D721Med (cell line): ENCODE measurements at regions not wholly inside any gene's neighbourhood (a gene's known extent, or its start where the extent isn't known, plus 50 kb on each side); places are given as distances from the start of the nearest gene placed in this dataset.

Source experiments
- DNase-seq: peaks from one replicate; pipeline ENCODE4 v3.0.0; 2011; ENCODE audit warnings: low spot score; ENCODE audit not compliant: insufficient read length
- FAIRE-seq: peaks from 2 replicates; lab custom pipeline; 2011; peaks lifted over from hg19 to GRCh38; lab: Jason Lieb, UNC
- TF ChIP-seq, protein P1 (sequence below): IDR thresholded peaks from 2 replicates; pipeline ENCODE4 v1.5.1; 2012; ENCODE audit warnings: mild to moderate bottlenecking, control low read depth; ENCODE audit not compliant: insufficient read depth; ENCODE audit errors: missing control alignments

DNA sequence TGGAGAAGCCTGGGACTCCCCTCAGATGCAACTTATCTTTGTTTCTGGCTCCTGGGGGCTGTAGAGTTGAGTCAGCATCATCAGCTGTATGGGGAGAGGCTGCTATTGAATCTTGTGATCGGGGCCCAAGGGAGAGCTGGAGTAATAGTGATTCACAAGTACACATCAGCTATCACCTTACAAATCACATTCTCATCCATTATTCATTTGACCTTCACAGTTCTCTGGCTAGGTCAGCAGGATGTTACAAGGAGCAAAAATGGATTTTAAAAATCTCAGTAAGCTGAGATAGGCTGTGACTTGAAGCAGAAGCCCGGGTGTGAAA is 175.0 kb downstream of the OPA1 start:
- no peak for FAIRE-seq

DNA sequence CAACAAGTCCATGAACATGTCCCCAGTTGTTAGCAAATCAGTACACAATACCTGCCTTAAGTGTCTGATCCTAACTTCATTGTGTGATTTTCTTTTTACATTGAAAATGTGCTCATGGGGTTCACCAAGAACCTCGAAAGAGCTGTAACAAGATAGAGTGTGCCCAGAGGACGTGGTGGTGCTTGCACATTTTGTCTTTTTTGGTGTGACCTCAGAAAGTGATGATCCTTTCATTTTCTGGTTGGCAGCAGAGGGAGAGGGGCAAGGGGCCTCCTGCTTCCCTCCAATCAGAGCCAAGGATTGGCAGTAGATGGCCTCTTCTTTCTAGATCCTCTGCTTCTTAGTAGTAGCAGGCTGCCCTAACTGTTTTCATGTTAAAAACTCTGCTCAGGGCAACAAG is 176.4 kb downstream of the OPA1 start:
- no peak for DNase-seq
- TF ChIP-seq, protein P1, sequence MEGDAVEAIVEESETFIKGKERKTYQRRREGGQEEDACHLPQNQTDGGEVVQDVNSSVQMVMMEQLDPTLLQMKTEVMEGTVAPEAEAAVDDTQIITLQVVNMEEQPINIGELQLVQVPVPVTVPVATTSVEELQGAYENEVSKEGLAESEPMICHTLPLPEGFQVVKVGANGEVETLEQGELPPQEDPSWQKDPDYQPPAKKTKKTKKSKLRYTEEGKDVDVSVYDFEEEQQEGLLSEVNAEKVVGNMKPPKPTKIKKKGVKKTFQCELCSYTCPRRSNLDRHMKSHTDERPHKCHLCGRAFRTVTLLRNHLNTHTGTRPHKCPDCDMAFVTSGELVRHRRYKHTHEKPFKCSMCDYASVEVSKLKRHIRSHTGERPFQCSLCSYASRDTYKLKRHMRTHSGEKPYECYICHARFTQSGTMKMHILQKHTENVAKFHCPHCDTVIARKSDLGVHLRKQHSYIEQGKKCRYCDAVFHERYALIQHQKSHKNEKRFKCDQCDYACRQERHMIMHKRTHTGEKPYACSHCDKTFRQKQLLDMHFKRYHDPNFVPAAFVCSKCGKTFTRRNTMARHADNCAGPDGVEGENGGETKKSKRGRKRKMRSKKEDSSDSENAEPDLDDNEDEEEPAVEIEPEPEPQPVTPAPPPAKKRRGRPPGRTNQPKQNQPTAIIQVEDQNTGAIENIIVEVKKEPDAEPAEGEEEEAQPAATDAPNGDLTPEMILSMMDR, result no peak
- no peak for FAIRE-seq

More for the DNA sequence above, 175.0 kb downstream of the OPA1 start:
- DNase-seq, result no peak
- TF ChIP-seq, protein P1, result no peak

DNA sequence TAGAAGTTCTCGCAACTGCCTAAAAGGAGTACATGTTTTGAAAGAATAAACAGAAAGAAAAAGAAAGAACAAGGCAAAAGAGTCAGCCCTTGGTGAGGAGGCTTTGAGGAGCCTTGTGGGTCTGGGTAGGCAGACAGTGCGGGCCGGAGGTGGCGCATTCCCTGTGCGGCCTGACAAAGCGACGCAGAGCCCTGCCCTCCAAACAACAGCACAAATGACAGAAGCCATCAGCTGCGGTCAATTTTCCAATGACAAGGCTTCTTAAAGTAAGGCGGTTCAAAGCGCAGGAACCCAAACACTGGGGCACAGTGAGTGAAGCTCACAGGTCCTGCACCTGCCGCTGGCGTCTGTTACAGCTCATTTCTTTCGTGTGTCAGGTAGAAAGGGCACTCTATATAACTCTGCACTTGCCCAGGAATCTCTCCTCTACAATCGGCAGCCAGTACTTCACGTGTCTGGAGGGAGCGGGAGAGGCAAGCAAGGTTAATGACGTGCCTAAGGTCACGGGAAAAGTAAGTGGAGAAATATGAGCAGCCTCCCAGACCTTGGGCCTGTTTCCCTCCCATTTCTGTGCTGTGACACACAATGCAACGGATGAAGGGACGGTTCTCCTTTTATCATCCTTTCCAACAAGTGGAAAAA is 178.1 kb downstream of the OPA1 start:
- FAIRE-seq (no peak), DNase-seq (no peak)
- TF ChIP-seq, protein P1, result no peak

DNA sequence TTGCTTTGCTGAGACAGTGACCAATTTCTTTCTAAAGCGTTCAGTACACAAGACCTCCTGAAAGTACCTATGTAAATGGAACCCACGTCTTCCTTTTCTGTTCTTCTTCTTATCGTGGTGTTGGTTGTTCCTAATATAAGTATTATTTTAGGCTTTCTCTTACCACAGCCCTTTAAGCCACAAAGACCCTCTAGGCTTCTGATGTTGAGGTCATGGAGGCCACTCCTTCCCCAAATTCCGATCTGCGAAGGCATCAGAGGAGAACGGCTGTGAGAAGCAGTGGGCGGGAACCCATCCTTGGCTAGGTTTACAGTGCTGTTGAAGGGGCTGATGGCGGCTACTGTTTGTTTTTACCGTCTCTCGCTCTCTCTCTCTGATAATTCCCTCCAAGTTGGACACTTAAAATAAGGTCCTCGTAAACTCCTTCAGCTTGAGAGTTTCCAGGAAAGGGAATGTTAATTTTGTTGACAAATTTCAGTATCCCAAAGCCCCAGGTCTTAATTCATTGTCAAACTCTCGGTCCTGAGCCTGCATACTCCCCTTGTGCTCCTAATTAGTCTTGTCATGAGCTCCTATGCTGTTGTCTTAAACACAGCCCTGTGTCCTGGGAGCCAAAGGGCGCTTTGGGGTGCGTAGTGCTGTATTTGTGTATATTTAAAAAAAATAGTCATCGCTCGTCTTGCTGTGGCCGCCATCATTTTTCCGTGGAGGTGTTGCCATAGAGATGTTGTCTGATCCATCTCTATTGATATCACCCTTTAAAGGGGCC is 178.8 kb downstream of the OPA1 start:
- no peak for FAIRE-seq
- TF ChIP-seq, protein P1, result no peak
- no peak for DNase-seq

DNA sequence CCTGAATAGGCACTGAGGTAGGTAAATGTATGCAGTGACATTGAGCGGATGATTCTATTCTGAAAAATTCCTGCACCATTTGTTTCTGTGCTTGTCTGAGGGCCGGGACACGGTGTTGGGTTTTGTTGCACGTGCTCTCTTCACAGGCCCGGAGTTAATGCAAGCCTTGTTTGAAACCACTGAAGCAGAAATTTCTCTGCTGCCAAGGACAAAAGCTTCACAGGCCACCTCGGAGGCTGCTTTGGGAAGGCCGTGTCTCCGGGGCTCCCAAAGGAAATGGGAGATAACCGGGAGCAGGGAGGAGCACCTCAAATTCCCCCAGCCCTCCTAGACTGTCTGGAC is 179.4 kb downstream of the OPA1 start:
- DNase-seq (no peak), FAIRE-seq (no peak)
- TF ChIP-seq, protein P1, result no peak

DNA sequence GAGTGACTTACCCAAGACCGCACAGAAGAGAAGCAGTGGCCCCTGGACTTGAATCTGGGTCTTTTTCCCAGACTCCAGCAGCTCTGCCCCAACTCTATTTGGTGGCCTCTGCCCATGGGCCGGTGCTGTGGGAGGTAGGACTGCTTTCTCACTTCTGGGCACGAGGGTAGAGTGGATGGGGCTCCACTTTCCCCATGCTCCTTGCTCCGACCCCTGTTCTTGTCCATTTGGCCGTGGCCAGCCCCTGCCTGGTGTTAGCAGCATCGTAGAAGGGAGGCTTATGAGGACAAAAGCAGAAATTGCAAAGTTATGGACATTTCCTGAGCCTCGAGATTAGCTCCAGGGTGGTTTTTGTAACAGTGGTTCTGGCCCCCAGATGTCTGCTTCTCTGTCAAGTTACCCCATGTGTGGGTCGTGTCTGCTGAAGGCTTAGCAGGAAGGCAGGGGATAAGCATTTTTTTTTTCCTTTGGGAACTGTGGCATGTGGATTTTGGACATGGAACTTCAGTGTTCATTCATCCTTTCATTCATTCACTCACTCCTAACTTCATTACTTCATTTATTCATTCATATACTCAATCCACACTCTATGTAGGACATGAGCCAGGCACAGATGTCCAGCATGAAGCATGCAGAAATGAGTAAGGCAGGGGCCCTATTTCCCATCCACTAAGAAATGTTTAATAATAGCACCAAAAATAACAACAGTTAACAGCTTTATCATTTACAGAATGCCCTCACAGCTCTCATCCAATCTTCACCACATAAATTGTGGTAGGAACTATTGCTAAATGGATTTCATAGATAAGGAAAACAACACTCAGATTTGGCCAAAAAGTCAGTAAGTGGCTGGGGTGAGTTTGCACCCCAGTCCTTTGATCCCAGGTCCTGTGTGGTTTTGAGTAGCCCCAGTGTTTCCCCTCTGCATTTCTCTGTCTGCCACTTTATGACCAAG is 180.5 kb downstream of the OPA1 start:
- no peak for DNase-seq
- FAIRE-seq, result no peak
- TF ChIP-seq, protein P1, result no peak
